ENCODE measurements at regions not wholly inside any gene's neighbourhood (a gene's known extent, or its start where the extent isn't known, plus 50 kb on each side); places are given as distances from the start of the nearest gene placed in this dataset.
A peak's percentile ranks its signal among the peaks of the same experiment; 100 is the strongest.

- no peak for TF ChIP-seq SUZ12 (IDR thresholded peaks at IDR 0.05)
- no peak for TF ChIP-seq HDGF (IDR thresholded peaks at IDR 0.05; ENCODE audit: borderline replicate concordance)
- TF ChIP-seq BHLHE40 (IDR thresholded peaks at IDR 0.05; ENCODE audit: borderline replicate concordance): no peak
- TF ChIP-seq ELF4 (IDR thresholded peaks at IDR 0.05): no peak
- no peak for TF ChIP-seq SP1 (IDR thresholded peaks at IDR 0.05)
- TF ChIP-seq L3MBTL2 (conservative IDR thresholded peaks at IDR 0.05): peak; percentile 34; the same call in 1 of the 2 replicates
- no peak for TF ChIP-seq PKNOX1 (IDR thresholded peaks at IDR 0.05)
- no peak for TF ChIP-seq ZNF384 (IDR thresholded peaks at IDR 0.05)
- TF ChIP-seq TARDBP (IDR thresholded peaks at IDR 0.05): no peak
- TF ChIP-seq CTBP1 (IDR thresholded peaks at IDR 0.05; ENCODE audit: borderline replicate concordance): no peak
Observed at GRCh38 chr1:244995602-244996400, 131.5 kb upstream of the HNRNPU start.

All from HEK293T (cell line).